K562 (cell line): ENCODE measurements at regions not wholly inside any gene's neighbourhood (a gene's known extent, or its start where the extent isn't known, plus 50 kb on each side); places are given as distances from the start of the nearest gene placed in this dataset.
A peak's percentile ranks its signal among the peaks of the same experiment; 100 is the strongest.

Experiments
- BRD9 ChIP-seq: fragments of 450-650 bp; IDR thresholded peaks from 2 replicates; pipeline ENCODE4 v1.6.1; 2018; ENCODE audit warnings: low read depth; ENCODE audit not compliant: partially characterized antibody
- DDX20 ChIP-seq: fragments of 450-650 bp; IDR thresholded peaks from 2 replicates; pipeline ENCODE4 v1.6.1; 2016; ENCODE audit warnings: missing genetic modification characterization, low read depth, mild to moderate bottlenecking, missing compliant biosample characterization, moderate library complexity
- HINFP ChIP-seq: fragments of 450-650 bp; conservative IDR thresholded peaks from 2 replicates; pipeline ENCODE4 v1.6.1; 2016; ENCODE audit warnings: missing genetic modification characterization, low read depth, mild to moderate bottlenecking, control low read depth, missing compliant biosample characterization
- MAZ ChIP-seq, 2 experiments: fragments of 450-650 bp in 1 of 2; sonication (generic) in 1 of 2; formaldehyde crosslinking; IDR thresholded peaks in 1 of 2; conservative IDR thresholded peaks in 1 of 2; 2 replicates each; pipeline versions ENCODE4 v1.4.0 to v1.5.0; 2020; ENCODE audit warnings: mild to moderate bottlenecking in 1 of 2, missing genetic modification reagents in 1 of 2
- MIER1 ChIP-seq: fragments of 450-650 bp; IDR thresholded peaks from 2 replicates; pipeline ENCODE4 v1.6.1; 2016; ENCODE audit warnings: antibody characterized with exemption, mild to moderate bottlenecking, low read depth
- MYC ChIP-seq, 2 experiments: fragments of 250-450 bp in 1 of 2; sonication (Bioruptor Pico) in 1 of 2; IDR thresholded peaks; 2 replicates each; pipeline versions ENCODE4 v1.5.1 to v1.6.1; 2012 to 2021; ENCODE audit warnings: low read depth in 2 of 2, borderline replicate concordance in 1 of 2, improper control_type of control experiment in 1 of 2, low read length in 1 of 2, mild to moderate bottlenecking in 1 of 2, moderate library complexity in 1 of 2
- NEUROD1 ChIP-seq: fragments of 150-350 bp; IDR thresholded peaks from 2 replicates; pipeline ENCODE4 v1.6.1; 2014; ENCODE audit warnings: borderline replicate concordance, low read length, low read depth; ENCODE audit not compliant: partially characterized antibody
- POLR2H ChIP-seq: IDR thresholded peaks from 2 replicates; pipeline ENCODE4 v1.6.1; 2016; ENCODE audit warnings: missing genetic modification characterization, low read depth, mild to moderate bottlenecking, control low read depth, missing compliant biosample characterization, moderate library complexity
- RNF2 ChIP-seq: sonication (generic); IDR thresholded peaks from 2 replicates; pipeline ENCODE4 v1.6.1; 2016
- RUNX1 ChIP-seq: sonication (generic); IDR thresholded peaks from 2 replicates; pipeline ENCODE4 v1.6.1; 2016; ENCODE audit warnings: antibody characterized with exemption, low read depth
- SMC3 ChIP-seq: conservative IDR thresholded peaks from 2 replicates; pipeline ENCODE4 v1.6.1; 2011; ENCODE audit warnings: low read depth, low read length, improper control_type of control experiment; ENCODE audit not compliant: insufficient read depth
- TBP ChIP-seq: optimal IDR thresholded peaks from 2 replicates; pipeline ENCODE3; 2011; ENCODE audit warnings: low read depth, low read length, improper control_type of control experiment
- UBTF ChIP-seq, 2 experiments: IDR thresholded peaks; 2 replicates each; pipeline ENCODE4 v1.6.1; 2012; ENCODE audit warnings: improper control_type of control experiment in 2 of 2, low read depth in 2 of 2, low read length in 2 of 2, borderline replicate concordance in 1 of 2
- VEZF1 ChIP-seq: fragments of 200-800 bp; sonication (Bioruptor generic); IDR thresholded peaks from 2 replicates; pipeline ENCODE4 v1.6.1; 2017; ENCODE audit warnings: missing genetic modification characterization, missing compliant biosample characterization
- ZBTB17 ChIP-seq: fragments of 450-650 bp; formaldehyde crosslinking; IDR thresholded peaks from 2 replicates; pipeline ENCODE4 v1.4.0; 2020; ENCODE audit warnings: mild to moderate bottlenecking
- ZKSCAN1 ChIP-seq: fragments of 150-350 bp; IDR thresholded peaks from 2 replicates; pipeline ENCODE4 v1.6.1; 2016; ENCODE audit warnings: low read depth, low read length
- ZNF197 ChIP-seq: fragments of 200-800 bp; sonication (Bioruptor generic); IDR thresholded peaks from 2 replicates; pipeline ENCODE4 v1.6.1; 2016; ENCODE audit warnings: low read depth, missing genetic modification characterization, missing compliant biosample characterization
- ZNF431 ChIP-seq: sonication (generic); formaldehyde crosslinking; IDR thresholded peaks from 2 replicates; pipeline ENCODE4 v1.8.0; 2022; ENCODE audit warnings: mild to moderate bottlenecking, missing genetic modification reagents

GRCh38 chr6:158868890-158869825, 50.0 kb upstream of the EZR start (continued):
- TF ChIP-seq HINFP (tag) (0 out of 2 replicates have a peak, but pooled peaks have one; percentile 28), DDX20 (tag) (no peak), RUNX1 (no peak), MIER1 (peak; percentile 25; the same call in 1 of the 2 replicates), VEZF1 (CRISPR knock-in tag) (peak; percentile 94), MYC (IDR thresholded peaks at IDR 0.05; ENCODE audit: low read depth, low read length) (peak; percentile 34), MYC (CRISPR knock-in tag; IDR thresholded peaks at IDR 0.05; ENCODE audit: borderline replicate concordance, low read depth) (peak; percentile 64; the same call in 1 of the 2 replicates), ZBTB17 (CRISPR knock-in tag) (peak; percentile 71), ZNF197 (no peak; the same call in 1 of the 2 replicates), RNF2 (peak; percentile 84), ZKSCAN1 (peak; percentile 65), ZNF431 (CRISPR knock-in tag) (0 out of 2 replicates have a peak, but pooled peaks have one; percentile 59), NEUROD1 (peak; percentile 54), MAZ (CRISPR knock-in tag; conservative IDR thresholded peaks at IDR 0.05 in 1 of 2, IDR thresholded peaks at IDR 0.05 in 1 of 2) (peak in 1 of 2 experiments; percentile 70; a peak in 2 of 4 replicates), TBP (peak; percentile 89), BRD9 (peak; percentile 97), SMC3 (no peak), POLR2H (tag) (peak; percentile 85), UBTF (IDR thresholded peaks at IDR 0.05; ENCODE audit: borderline replicate concordance in 1 of 2, low read depth in 2 of 2, low read length in 2 of 2) (no peak)
